DOHH2 (cell line): ENCODE measurements at regions not wholly inside any gene's neighbourhood (a gene's known extent, or its start where the extent isn't known, plus 50 kb on each side); places are given as distances from the start of the nearest gene placed in this dataset.

Experiments
- H3F3A ChIP-seq: fragments of 200-600 bp; sonication (generic), shearing (Covaris generic); 2 replicates; pipeline ENCODE4 v1.6.0; 2016; ENCODE audit warnings: antibody characterized with exemption, mild to moderate bottlenecking; ENCODE audit not compliant: control insufficient read depth, insufficient read depth
- H3K27ac ChIP-seq: fragments of 200-600 bp; sonication (generic); 2 replicates; pipeline ENCODE4 v1.5.1; 2014; ENCODE audit warnings: low read depth, mild to moderate bottlenecking, low read length, moderate library complexity
- H3K27me3 ChIP-seq: fragments of 200-600 bp; sonication (generic); 2 replicates; pipeline ENCODE4 v1.6.1; 2014; ENCODE audit warnings: mild to moderate bottlenecking, low read length, mixed read lengths; ENCODE audit not compliant: control insufficient read depth
- H3K36me3 ChIP-seq: fragments of 200-600 bp; sonication (generic); 2 replicates; pipeline ENCODE4 v1.6.1; 2014; ENCODE audit warnings: mild to moderate bottlenecking, low read length, moderate library complexity, mixed read lengths; ENCODE audit not compliant: control insufficient read depth
- H3K4me1 ChIP-seq: fragments of 200-600 bp; sonication (generic); 2 replicates; pipeline ENCODE4 v1.6.1; 2014; ENCODE audit warnings: mild to moderate bottlenecking, low read length, mixed read lengths; ENCODE audit not compliant: control insufficient read depth
- H3K4me2 ChIP-seq: fragments of 200-600 bp; sonication (generic); 2 replicates; pipeline ENCODE4 v1.6.0; 2014; ENCODE audit warnings: mild to moderate bottlenecking, low read length, moderate library complexity
- H3K4me3 ChIP-seq: fragments of 200-600 bp; sonication (generic); 2 replicates; pipeline ENCODE4 v1.5.1; 2014; ENCODE audit warnings: mild to moderate bottlenecking, low read length, mixed read lengths
- H3K79me2 ChIP-seq: fragments of 200-600 bp; sonication (generic); 2 replicates; pipeline ENCODE4 v1.6.1; 2014; ENCODE audit warnings: mild to moderate bottlenecking, low read length, mixed read lengths; ENCODE audit not compliant: control insufficient read depth
- H3K9me2 ChIP-seq: fragments of 200-600 bp; sonication (generic); replicated peaks from 2 replicates; pipeline ENCODE4 v1.6.1; 2014; ENCODE audit warnings: mild to moderate bottlenecking, low read length, mixed read lengths; ENCODE audit not compliant: control insufficient read depth
- H3K9me3 ChIP-seq: fragments of 200-600 bp; sonication (generic); 2 replicates; pipeline ENCODE4 v1.6.1; 2014; ENCODE audit warnings: antibody characterized with exemption, low read length, mixed read lengths; ENCODE audit not compliant: control insufficient read depth, insufficient read depth
- H4K20me1 ChIP-seq: fragments of 200-600 bp; sonication (generic); 2 replicates; pipeline ENCODE4 v1.6.0; 2014; ENCODE audit warnings: low read depth, mild to moderate bottlenecking, antibody characterized with exemption, low read length, moderate library complexity; ENCODE audit not compliant: control insufficient read depth, insufficient read depth
- EZH2phosphoT487 ChIP-seq: fragments of 200-600 bp; sonication (generic); IDR thresholded peaks from 2 replicates; pipeline ENCODE4 v1.6.1; 2017; ENCODE audit warnings: borderline replicate concordance, mild to moderate bottlenecking, antibody characterized with exemption, low read length, moderate library complexity, mixed read lengths
- TF ChIP-seq, protein P1 (sequence below): fragments of 200-600 bp; sonication (generic); IDR thresholded peaks from one replicate; pipeline ENCODE4 v1.5.1; 2014; ENCODE audit warnings: antibody characterized with exemption, mild to moderate bottlenecking, low read depth, low read length; ENCODE audit not compliant: poor library complexity, severe bottlenecking

- Histone ChIP-seq H3F3A (no peaks in the 10 kb centered on the region), H3K9me3 (no peaks in the 10 kb centered on the region), H4K20me1 (no peaks in the 10 kb centered on the region), H3K27me3 (no peaks in the 10 kb centered on the region), H3K4me2 (no peak overlapping the region), H3K9me2 (no peaks in the 10 kb centered on the region), H3K79me2 (no peaks in the 10 kb centered on the region), H3K36me3 (no peaks in the 10 kb centered on the region), H3K4me1 (no peaks in the 10 kb centered on the region), H3K4me3 (no peak overlapping the region), H3K27ac (no peak overlapping the region)
- TF ChIP-seq, protein P1, sequence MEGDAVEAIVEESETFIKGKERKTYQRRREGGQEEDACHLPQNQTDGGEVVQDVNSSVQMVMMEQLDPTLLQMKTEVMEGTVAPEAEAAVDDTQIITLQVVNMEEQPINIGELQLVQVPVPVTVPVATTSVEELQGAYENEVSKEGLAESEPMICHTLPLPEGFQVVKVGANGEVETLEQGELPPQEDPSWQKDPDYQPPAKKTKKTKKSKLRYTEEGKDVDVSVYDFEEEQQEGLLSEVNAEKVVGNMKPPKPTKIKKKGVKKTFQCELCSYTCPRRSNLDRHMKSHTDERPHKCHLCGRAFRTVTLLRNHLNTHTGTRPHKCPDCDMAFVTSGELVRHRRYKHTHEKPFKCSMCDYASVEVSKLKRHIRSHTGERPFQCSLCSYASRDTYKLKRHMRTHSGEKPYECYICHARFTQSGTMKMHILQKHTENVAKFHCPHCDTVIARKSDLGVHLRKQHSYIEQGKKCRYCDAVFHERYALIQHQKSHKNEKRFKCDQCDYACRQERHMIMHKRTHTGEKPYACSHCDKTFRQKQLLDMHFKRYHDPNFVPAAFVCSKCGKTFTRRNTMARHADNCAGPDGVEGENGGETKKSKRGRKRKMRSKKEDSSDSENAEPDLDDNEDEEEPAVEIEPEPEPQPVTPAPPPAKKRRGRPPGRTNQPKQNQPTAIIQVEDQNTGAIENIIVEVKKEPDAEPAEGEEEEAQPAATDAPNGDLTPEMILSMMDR, result no peak
- TF ChIP-seq EZH2phosphoT487, result no peak
Observed at GRCh38 chr4:177964693-177965168, 522.5 kb upstream of the AGA start.

- no peaks in the 10 kb centered on the region for H3F3A ChIP-seq
- no peaks in the 10 kb centered on the region for H3K4me1 ChIP-seq
- H3K9me3 ChIP-seq, result no peaks in the 10 kb centered on the region
- no peaks in the 10 kb centered on the region for H3K79me2 ChIP-seq
- H3K27ac ChIP-seq, result no peak overlapping the region
- H4K20me1 ChIP-seq, result no peaks in the 10 kb centered on the region
- no peaks in the 10 kb centered on the region for H3K27me3 ChIP-seq
- no peaks in the 10 kb centered on the region for H3K9me2 ChIP-seq
- no peak for TF ChIP-seq EZH2phosphoT487
- TF ChIP-seq, protein P1, result no peak
- H3K36me3 ChIP-seq, result no peaks in the 10 kb centered on the region
- H3K4me2 ChIP-seq, result no peak overlapping the region
- H3K4me3 ChIP-seq, result no peak overlapping the region
Observed at GRCh38 chr4:177967328-177967727, 525.1 kb upstream of the AGA start.

GRCh38 chr4:177968817-177969442 lies 526.7 kb upstream of the AGA start:
- Histone ChIP-seq H3F3A (no peaks in the 10 kb centered on the region), H3K4me2 (no peak overlapping the region), H3K36me3 (no peaks in the 10 kb centered on the region), H3K9me2 (no peaks in the 10 kb centered on the region), H3K9me3 (no peaks in the 10 kb centered on the region), H3K27ac (no peak overlapping the region), H3K27me3 (no peaks in the 10 kb centered on the region), H3K79me2 (no peaks in the 10 kb centered on the region), H4K20me1 (no peaks in the 10 kb centered on the region), H3K4me1 (no peaks in the 10 kb centered on the region), H3K4me3 (no peak overlapping the region)
- TF ChIP-seq, protein P1, result no peak
- no peak for TF ChIP-seq EZH2phosphoT487
